ENCODE measurements at regions not wholly inside any gene's neighbourhood (a gene's known extent, or its start where the extent isn't known, plus 50 kb on each side); places are given as distances from the start of the nearest gene placed in this dataset.
"Not testable (repeated sequence)": the region's sequence is repeated elsewhere in the genome, so short reads cannot be mapped to it uniquely, and the experiment has no call there.

DNA sequence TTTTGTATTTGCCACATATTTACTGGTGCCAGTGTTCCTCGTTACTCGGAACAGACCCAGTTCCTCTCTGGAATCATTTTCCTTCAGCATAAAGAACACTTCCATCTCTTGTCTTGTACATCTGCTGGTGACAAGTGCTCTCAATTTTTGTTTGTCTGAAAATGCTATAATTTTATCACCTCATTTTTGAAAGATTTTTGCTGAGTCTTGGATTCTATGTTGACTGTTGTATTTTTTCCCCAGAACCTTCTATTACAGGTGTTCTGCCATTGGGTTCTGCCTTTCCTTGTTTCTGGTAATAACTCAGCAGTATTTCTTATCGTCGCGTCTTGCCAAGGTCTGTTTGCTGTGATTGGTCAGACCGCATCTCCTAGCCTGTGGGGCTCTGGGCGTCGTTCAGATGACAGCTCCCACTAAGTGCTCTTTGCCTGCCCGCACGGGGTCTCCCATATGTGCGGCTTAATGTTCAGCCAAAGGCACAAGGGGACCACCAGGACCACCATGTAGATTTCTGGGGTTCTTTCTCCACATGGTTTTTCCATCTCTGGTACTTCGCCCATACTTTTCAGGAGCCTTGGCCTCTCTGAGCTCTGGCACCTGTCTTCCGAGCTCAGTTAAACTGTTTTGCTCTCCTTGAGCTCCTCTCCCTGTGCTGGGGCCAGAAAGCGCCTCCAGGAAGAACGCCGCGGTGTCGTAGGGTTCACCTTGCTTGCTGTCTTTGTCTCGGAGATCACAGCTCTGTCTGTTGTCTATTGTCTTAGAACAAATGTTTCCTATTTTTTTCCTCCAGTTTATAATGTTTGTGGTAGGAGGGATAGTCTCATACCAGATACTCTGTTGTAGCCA, 80.0 kb downstream of the METRNL start:
- no peak for DNase-seq (ENCODE audit: low read depth)

GRCh38 chr17:83160443-83161297, 81.3 kb downstream of the METRNL start:
- no peak for DNase-seq (ENCODE audit: low read depth)

DNA sequence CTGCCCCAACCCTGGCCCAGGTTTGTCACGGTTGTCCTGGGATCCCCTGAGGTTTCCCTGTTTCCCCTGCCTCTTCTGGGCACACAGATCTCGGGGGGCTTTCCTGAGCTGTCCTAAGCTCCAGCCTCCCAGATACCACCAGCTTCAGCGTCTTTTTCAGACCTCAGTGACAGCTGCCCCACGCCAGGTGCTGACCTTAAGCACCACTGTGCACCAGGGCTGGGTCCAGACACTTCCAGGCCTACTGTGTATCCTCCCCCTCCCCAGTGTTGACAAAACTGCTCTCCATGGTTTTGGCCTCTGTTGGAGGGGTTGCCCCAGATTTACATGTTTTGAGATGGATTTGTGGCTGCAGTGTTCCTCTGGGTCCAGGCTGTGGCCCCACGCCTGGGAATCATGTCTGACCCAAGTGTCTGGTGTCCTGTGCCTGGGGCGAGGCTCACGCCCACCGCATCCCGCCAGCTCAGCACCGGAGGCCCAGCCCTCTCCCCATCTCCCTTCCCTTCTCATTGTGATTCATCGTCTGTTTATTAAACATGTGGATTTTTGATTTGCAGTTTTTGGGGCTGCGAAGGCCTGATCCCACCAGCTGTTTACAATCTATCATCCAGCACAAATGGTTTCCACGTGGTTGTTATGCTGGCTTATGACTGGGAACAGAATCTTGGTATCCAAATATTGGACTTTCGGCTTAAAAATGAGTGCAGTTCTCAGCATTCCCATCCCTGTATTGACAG, 82.1 kb downstream of the METRNL start:
- peak; percentile 93 for DNase-seq (ENCODE audit: low read depth)

DNA sequence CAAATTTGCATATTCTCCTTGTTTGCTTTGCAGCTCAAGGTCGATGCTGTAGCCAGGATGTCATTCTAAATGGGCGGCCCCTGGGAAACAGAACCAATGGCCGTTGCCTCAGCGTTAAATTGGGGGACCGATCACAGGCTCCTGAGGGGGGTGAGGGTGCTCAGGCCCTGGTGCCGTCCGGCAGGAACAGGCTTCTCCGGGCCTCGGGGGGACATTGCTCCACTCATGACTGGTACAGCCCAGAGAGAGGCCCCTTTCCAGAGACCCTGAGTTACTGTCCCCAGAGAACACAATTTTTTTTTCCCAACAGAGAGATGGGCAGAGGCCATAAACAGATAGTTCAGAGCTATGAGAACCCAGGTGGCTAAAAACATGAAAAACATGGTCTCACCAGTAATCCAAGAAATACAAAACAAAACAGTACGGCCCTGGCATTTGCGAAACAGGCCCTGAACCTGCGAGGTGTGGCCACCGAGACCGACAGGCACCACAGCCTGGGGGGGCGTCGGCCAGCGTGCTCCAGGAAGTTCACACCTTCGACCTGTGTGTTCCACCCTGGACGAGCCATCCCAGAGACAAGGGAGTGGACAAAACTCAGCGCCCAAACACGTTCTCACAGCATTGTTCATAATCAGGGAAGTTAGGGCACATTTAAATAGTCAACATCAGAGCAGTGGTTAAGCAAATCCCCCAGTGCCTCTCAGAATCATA, 82.8 kb downstream of the METRNL start:
- DNase-seq (ENCODE audit: low read depth): no peak

GRCh38 chr17:83164490-83164889, 85.1 kb downstream of the METRNL start:
- DNase-seq (ENCODE audit: low read depth): no peak

- DNase-seq (ENCODE audit: low read depth): no peak
Observed at GRCh38 chr17:83170571-83171260, 91.3 kb downstream of the METRNL start.

DNA sequence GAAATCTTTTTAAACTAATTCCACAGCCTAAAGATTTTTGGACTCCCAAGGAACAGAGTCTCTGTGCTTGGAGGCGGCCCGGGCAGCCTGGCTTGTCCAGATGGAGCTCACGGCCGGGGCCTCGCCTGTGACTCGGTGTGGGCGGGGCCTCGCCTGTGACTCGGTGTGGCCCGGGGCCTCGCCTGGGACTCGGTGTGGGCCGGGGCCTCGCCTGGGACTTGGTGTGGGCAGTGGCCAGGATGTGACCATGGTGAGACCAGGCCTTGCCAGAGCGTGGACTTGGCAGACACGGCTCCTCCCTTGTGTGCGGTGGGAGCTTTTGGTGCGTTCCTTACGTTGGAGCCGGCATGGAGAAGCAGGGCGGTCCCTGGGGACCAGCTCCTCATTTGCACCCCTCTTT, 92.3 kb downstream of the METRNL start:
- DNase-seq (ENCODE audit: low read depth): no peak

DNA sequence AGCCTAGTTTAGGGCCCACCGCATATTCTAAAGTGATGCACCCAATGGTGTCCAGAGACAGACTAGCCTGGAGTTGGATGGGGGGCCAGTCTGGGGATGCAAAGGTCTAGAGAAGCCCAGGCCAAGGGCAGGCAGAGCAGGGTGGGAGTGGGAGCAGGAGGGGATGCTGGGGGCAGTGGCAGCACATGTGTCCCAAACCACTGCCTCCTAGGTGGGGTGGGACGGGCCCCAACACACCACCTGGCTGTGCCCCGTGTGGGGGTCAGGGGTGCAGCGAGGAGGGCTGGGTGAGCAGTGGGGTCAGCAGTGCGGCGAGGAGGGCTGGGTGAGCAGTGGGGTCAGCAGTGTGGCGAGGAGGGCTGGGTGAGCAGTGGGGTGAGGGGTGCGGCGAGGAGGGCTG, 92.7 kb downstream of the METRNL start:
- DNase-seq (ENCODE audit: low read depth): not testable (repeated sequence)

DNA sequence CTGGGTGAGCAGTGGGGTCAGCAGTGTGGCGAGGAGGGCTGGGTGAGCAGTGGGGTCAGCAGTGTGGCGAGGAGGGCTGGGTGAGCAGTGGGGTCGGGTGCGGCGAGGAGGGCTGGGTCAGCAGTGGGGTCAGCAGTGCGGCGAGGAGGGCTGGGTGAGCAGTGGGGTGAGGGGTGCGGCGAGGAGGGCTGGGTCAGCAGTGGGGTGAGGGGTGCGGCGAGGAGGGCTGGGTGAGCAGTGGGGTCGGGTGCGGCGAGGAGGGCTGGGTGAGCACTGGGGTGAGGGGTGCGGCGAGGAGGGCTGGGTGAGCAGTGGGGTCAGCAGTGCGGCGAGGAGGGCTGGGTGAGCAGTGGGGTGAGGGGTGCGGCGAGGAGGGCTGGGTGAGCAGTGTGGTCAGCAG, 93.2 kb downstream of the METRNL start:
- DNase-seq (ENCODE audit: low read depth): not testable (repeated sequence)

DNA sequence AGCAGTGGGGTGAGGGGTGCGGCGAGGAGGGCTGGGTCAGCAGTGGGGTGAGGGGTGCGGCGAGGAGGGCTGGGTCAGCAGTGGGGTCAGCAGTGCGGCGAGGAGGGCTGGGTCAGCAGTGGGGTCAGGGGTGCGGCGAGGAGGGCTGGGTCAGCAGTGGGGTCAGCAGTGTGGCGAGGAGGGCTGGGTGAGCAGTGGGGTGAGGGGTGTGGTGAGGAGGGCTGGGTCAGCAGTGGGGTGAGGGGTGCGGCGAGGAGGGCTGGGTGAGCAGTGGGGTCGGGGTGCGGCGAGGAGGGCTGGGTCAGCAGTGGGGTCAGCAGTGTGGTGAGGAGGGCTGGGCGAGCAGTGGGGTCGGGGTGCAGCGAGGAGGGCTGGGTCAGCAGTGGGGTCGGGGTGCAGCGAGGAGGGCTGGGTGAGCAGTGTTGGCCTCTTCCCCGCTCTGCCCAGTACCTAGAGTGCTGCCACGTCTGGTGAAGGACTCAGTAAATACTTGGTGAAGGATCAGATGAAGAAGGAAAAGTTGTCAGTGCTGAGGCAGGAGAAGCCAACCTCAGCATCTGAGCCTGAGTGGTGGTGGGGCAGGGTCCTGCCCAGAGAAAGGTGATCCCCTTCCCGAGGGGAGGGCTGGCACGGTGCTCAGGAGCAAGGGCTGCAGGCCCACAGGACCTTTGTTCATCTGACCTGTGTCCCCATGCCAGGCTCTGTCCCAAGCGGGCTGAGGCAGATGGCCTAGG, 93.9 kb downstream of the METRNL start:
- not testable (repeated sequence) for DNase-seq (ENCODE audit: low read depth)

GRCh38 chr17:83173914-83174361, 94.5 kb downstream of the METRNL start:
- no peak for DNase-seq (ENCODE audit: low read depth)

DNA sequence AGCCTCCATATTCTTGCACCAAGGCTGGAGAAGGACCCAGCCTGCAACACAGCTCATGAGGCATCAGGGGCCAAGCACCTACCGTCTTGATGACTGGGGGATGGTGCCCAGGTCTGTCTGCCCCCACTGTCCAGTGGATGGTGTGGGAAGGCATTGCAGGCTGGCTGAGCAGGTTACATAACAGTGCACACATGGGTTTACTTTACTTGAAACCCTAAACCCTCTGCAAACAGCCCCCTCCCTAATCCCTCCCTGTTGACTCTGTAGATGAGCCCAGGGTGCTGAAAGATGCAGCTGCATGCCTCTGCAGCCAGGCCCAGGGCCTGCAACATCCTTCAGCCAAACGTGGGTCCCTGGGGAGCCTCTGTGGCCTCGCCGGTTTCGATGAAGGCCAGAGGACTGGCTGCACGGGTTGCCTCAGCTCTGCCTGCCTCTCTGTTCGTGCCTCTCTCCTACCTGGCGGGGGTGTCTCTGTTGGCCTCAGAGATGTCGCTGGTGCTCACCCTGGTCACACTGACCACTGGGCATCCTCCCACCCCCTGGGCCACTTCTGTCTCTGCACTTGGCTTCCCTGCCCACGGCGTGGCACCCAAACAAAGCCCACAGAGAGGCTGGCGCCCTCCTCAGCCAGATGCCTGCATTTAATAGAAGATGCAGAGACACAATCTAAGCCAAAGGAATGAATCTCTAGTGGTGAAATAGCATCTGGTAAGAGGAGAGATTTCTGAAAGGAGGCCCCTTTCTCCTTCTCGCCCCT, 95.1 kb downstream of the METRNL start:
- no peak for DNase-seq (ENCODE audit: low read depth)

- DNase-seq (ENCODE audit: low read depth): no peak
Observed at GRCh38 chr17:83175119-83175821, 95.9 kb downstream of the METRNL start.

DNA sequence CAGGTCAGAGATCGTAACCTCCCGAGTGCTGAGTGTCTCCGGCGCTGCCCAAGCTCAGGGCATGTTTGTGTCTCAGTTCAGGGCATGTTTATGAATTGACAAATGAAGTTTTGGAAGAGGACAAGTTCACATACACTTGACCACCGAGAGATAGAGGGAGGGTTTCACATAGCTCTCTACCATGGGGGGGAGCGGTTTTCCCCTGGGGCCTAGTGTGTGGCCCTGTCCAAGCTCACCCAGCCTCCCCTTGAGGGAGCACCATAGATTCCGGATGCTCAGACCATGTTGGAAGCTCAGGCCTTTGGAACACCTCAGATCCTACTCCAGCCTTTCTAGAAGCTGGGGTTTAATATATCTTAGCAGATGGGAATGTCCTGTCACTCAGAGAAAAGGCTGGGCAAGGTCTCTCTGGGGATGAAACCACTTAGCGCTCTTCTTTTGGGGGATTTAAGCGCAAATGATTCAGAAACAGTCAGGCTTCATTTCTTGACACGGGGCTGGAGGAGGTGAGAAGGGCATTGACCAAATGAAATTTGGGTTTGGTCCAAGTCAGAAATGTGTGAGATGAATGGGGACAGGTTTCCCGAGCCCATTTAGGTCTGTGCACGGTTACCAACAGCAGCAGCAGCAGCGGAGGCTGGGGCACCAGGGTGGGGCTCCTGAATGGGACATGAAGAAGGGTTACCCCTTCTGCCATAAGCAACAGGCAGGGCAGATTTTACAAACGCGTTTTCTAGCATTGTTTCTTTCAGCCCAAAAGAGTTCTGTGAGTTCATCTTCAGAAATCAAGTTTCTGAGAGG, 96.6 kb downstream of the METRNL start:
- DNase-seq (ENCODE audit: low read depth): no peak

- no peak for DNase-seq (ENCODE audit: low read depth)
Observed at GRCh38 chr17:83176623-83177583, 97.5 kb downstream of the METRNL start.
